Liver (tissue), 3 donors: ENCODE measurements at regions not wholly inside any gene's neighbourhood (a gene's known extent, or its start where the extent isn't known, plus 50 kb on each side); places are given as distances from the start of the nearest gene placed in this dataset.

Experiments
- CTCF ChIP-seq: fragments of 150-350 bp; IDR thresholded peaks from 2 replicates; pipeline ENCODE4 v1.5.1; 2017; ENCODE audit warnings: improper control_type of control experiment, low read depth, low read length; ENCODE audit not compliant: missing input control
- NR2F2 ChIP-seq: IDR thresholded peaks from 2 replicates; pipeline ENCODE4 v1.6.1; 2016; ENCODE audit warnings: antibody characterized with exemption
- donor health status: healthy.
- donor health status: healthy.

DNA sequence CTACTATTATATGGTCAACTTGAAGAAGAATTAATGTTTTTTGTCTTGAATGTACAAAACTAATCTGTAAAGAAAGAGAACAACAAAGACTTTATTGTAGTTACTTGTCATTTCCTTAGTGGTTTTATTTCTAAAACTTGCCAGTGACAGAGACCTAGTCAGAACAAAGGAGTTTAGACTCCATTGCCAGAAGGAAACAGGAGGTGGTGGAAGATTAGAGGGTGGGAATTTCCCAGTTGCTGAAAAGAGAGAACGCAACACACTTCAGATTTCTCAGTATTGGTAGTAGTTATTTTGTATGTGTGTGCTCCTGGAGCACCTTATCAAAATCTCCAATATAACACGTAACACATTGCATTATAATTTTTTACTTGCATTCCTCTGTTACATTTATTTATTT is 81.4 kb downstream of the CDCA7 start:
- TF ChIP-seq CTCF (no peak), NR2F2 (no peak)
